Transverse colon (tissue), 4 donors: ENCODE measurements at regions not wholly inside any gene's neighbourhood (a gene's known extent, or its start where the extent isn't known, plus 50 kb on each side); places are given as distances from the start of the nearest gene placed in this dataset.

Experiments used
- DNase-seq: peaks from one replicate; pipeline ENCODE4 v3.0.0-alpha.2; 2019
- H3K27ac ChIP-seq, 4 donors: fragments of 200-600 bp; sonication (generic); 2 replicates each; pipeline ENCODE4 v1.5.1; 2016 to 2018; ENCODE audit warnings: inconsistent platforms in 4 of 4
- H3K27me3 ChIP-seq: fragments of 200-600 bp; sonication (generic); 2 replicates; pipeline ENCODE4 v1.5.1; 2017; ENCODE audit warnings: inconsistent platforms
- H3K36me3 ChIP-seq, 4 donors: fragments of 200-600 bp; sonication (generic); 2 replicates each; pipeline ENCODE4 v1.5.1; 2017 to 2019; ENCODE audit warnings: inconsistent platforms in 4 of 4
- H3K4me1 ChIP-seq, 4 donors: fragments of 200-600 bp; sonication (generic); 2 replicates each; pipeline ENCODE4 v1.5.1; 2017 to 2020; ENCODE audit warnings: inconsistent platforms in 4 of 4
- H3K4me3 ChIP-seq, 4 donors: fragments of 200-600 bp; sonication (generic); 1 replicate in 1 of 4; 2 replicates in 3 of 4; pipeline versions ENCODE4 v1.5.1 to v1.6.1; 2017 to 2019; ENCODE audit warnings: inconsistent platforms in 4 of 4
- H3K9me3 ChIP-seq, 2 donors: fragments of 200-600 bp; sonication (generic); 2 replicates each; pipeline ENCODE4 v1.5.1; 2017 to 2019; ENCODE audit warnings: inconsistent platforms in 2 of 2
- CTCF ChIP-seq, 5 experiments: fragments of 200-600 bp in 3 of 5; fragments of 450-650 bp in 2 of 5; sonication (generic) in 3 of 5; IDR thresholded peaks; 1 replicate in 2 of 5; 2 replicates in 3 of 5; pipeline ENCODE4 v1.5.1; 2016 to 2017; ENCODE audit warnings: antibody characterized with exemption in 5 of 5, inconsistent platforms in 3 of 5, mild to moderate bottlenecking in 2 of 5, moderate library complexity in 1 of 5
- EP300 ChIP-seq: sonication (generic); formaldehyde crosslinking; IDR thresholded peaks from one replicate; pipeline ENCODE4 v1.6.1; 2017; ENCODE audit warnings: antibody characterized with exemption, low read depth
- POLR2A ChIP-seq: fragments of 450-650 bp; IDR thresholded peaks from one replicate; pipeline ENCODE4 v1.6.1; 2016; ENCODE audit warnings: antibody characterized with exemption, mild to moderate bottlenecking, moderate library complexity
- POLR2AphosphoS5 ChIP-seq, 3 donors: sonication (generic); formaldehyde crosslinking; IDR thresholded peaks; one replicate each; pipeline ENCODE4 v1.6.1; 2016; ENCODE audit warnings: antibody characterized with exemption in 3 of 3
- WGBS, 2 donors: methylation state at CpG; one replicate each; pipeline ENCODE4 v1.1.5; 2018; ENCODE audit warnings: low coverage in 1 of 2; 5-methylcytosine and 5-hydroxymethylcytosine counted together
- in situ Hi-C, 4 donors: fragments of 200-750 bp; cut with MboI; loops; one replicate each; pipeline versions ENCODE4 v1.15.0 to v1.15.1; 2017; ENCODE audit warnings: low sequenced_read_pairs in 3 of 4, low pct_ligation_motif_present in 1 of 4, low pct_unique_long_range_greater_than_20kb in 1 of 4
- intact Hi-C: fragments of 100-400 bp; cut with DNase I; formaldehyde crosslinking; loops from one replicate; pipeline ENCODE4 v1.15.1; 2023; ENCODE audit warnings: low total_unique reads

DNA sequence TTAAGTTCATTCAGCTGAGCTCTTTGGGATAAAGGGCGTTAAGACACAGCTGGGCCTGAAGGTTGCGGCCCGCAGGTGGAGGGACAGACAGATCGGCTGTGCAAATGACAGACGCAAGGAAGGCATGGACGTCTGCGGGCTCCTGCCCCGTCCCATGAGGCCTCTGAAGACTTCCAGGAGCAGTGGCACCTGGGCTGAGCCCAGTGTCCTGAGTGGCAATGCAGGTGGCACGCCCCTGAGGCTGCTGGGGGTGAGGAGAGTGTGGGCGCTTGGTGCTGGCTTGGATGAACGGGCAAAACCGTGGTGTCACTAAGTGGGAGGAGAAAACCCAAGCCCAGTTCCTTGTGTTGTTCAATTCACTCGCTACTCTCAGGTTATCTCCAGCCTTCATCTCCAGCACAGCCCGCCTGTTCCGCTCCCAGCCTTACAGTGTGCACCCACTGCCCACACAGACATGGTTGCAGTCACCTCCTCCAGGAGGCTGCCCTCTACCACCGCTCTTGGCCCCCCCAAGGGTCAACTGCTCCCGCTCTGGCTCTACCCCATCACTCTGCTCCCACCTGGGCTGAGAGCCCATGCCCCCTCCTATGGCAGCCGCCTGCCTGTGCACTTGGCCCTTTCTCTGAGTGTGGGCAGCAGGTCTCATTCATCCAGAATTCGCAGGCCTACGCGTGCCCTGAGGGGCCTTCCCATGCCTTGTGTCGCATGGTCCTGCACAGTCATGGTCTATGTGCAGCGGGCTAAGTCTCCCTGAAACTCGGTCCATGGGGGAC is 50.3 kb downstream of the PTGR3 start:
- H3K36me3 ChIP-seq: no peaks in the 10 kb centered on the region
- in situ Hi-C loops (no loop called here), intact Hi-C loops (no loop called here)

DNA sequence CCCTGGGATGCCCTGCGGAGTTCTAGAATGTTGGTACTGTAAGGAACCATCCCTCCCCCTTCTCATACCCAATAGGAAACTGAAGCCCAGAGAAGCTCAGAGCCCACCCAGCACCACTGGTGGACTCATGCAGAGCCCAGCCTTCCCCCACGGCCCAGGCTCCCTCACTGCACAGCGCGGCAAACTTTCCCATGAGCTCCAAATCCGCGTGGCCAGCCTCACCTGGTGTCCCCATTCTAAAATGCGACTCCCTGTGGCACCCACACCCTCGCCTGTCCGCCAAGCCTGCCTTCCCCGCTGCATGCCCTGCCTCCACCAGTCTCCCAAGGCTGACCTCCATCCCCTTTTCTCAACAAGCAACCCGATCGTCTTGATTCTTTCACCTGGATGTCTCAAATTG is 51.1 kb downstream of the PTGR3 start:
- no peaks in the 10 kb centered on the region for H3K36me3 ChIP-seq
- H3K9me3 ChIP-seq: no peaks in the 10 kb centered on the region
- no peaks in the 10 kb centered on the region for H3K27me3 ChIP-seq
- no peak overlapping the region for H3K4me3 ChIP-seq
- intact Hi-C loops: no loop called here
- no peak for DNase-seq
- peaks cover 0 to 9% (median 3%) of the 10 kb centered on the region in 4 donors for H3K4me1 ChIP-seq
- in situ Hi-C loops: no loop called here
- H3K27ac ChIP-seq: no peak overlapping the region
- WGBS, 2 donors: 94 to 95% methylated on average over 11 to 12 of the region's 12 CpGs
- TF ChIP-seq POLR2AphosphoS5 (IDR thresholded peaks at IDR 0.05): no peak
- TF ChIP-seq EP300: no peak
- TF ChIP-seq CTCF (IDR thresholded peaks at IDR 0.05): no peak
- TF ChIP-seq POLR2A: no peak

More for the DNA sequence above, 50.3 kb downstream of the PTGR3 start:
- WGBS, 2 donors: 94% methylated on average over 24 of the region's 24 CpGs; no CpG with 5 or more reads in 1 of the 2 donors
- TF ChIP-seq POLR2AphosphoS5 (IDR thresholded peaks at IDR 0.05) (no peak), EP300 (no peak), POLR2A (no peak), CTCF (IDR thresholded peaks at IDR 0.05) (no peak)
- peaks cover 0 to 9% (median 3%) of the 10 kb centered on the region in 4 donors for H3K4me1 ChIP-seq
- no peak overlapping the region for H3K27ac ChIP-seq
- H3K9me3 ChIP-seq: no peaks in the 10 kb centered on the region
- H3K27me3 ChIP-seq: no peaks in the 10 kb centered on the region
- H3K4me3 ChIP-seq: no peak overlapping the region
- no peak for DNase-seq

- in situ Hi-C loops (no loop called here), intact Hi-C loops (no loop called here)
- Histone ChIP-seq H3K4me1 (peaks cover 0 to 9% (median 3%) of the 10 kb centered on the region in 4 donors), H3K36me3 (no peaks in the 10 kb centered on the region), H3K4me3 (no peak overlapping the region), H3K27me3 (no peaks in the 10 kb centered on the region), H3K9me3 (no peaks in the 10 kb centered on the region), H3K27ac (no peak overlapping the region)
- no peak for DNase-seq
- TF ChIP-seq EP300 (no peak), CTCF (IDR thresholded peaks at IDR 0.05) (no peak), POLR2AphosphoS5 (IDR thresholded peaks at IDR 0.05) (no peak), POLR2A (no peak)
- WGBS, 2 donors: 90 to 91% methylated on average over 12 of the region's 12 CpGs
These were observed 51.6 kb downstream of the PTGR3 start for GRCh38 chr18:75157381-75157780.

- intact Hi-C loops: no loop called here
- Histone ChIP-seq H3K27ac (no peak overlapping the region), H3K4me1 (peaks cover 0 to 7% (median 2%) of the 10 kb centered on the region in 4 donors), H3K9me3 (no peaks in the 10 kb centered on the region), H3K4me3 (no peak overlapping the region), H3K36me3 (no peaks in the 10 kb centered on the region), H3K27me3 (no peaks in the 10 kb centered on the region)
- no peak for TF ChIP-seq POLR2A
- TF ChIP-seq CTCF (IDR thresholded peaks at IDR 0.05): no peak
- TF ChIP-seq EP300: no peak
- TF ChIP-seq POLR2AphosphoS5 (IDR thresholded peaks at IDR 0.05): no peak
- WGBS, 2 donors: 91 to 100% methylated on average over 1 to 5 of the region's 5 CpGs
- in situ Hi-C loops: no loop called here
- DNase-seq: no peak
These were observed 52.1 kb downstream of the PTGR3 start for GRCh38 chr18:75156831-75157230.
